ELR (cell line): ENCODE measurements at regions not wholly inside any gene's neighbourhood (a gene's known extent, or its start where the extent isn't known, plus 50 kb on each side); places are given as distances from the start of the nearest gene placed in this dataset.

ENCODE experiments used
- DNase-seq: peaks from one replicate; pipeline ENCODE4 v3.0.0-alpha.2; 2015; ENCODE audit warnings: low read depth

DNA sequence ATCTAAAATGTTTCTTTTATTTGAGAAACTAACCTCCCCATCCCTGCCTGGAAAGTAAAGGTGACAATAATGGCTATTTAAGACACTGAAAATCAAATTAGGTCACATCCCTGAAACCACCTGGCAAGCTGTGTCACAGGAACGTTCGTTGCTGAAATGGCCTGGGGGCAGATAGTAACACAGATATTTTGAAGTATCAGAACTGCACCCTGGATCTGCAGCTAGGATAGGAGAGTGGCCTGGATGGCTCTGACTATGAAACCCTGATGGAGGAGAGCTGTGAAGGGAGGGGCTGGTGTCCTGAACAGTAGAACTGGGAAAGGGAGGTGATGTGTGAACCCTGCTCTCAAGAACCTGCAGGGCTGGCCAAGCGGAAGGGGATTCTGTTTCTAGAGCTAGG is 648.3 kb upstream of the CFAP20DC start:
- no peak for DNase-seq

DNA sequence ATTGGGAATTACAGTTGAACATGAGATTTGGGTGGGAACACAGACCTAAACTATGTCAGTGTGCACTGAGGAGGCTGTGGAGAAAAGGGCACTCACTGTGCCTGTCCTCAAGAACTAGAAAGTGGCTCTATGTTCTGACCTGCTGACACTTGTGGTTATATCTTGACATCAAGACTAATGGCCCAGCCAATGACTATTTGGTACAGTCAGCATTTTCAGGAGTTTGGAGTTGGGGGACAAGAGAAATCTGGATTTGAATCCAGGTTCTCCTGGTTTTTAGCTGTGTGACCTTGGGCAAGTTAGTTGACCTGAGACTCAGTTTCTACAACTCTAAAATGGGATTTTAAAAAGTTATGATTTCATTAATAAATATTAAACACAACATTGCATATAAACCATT is 647.0 kb upstream of the CFAP20DC start:
- no peak for DNase-seq

DNA sequence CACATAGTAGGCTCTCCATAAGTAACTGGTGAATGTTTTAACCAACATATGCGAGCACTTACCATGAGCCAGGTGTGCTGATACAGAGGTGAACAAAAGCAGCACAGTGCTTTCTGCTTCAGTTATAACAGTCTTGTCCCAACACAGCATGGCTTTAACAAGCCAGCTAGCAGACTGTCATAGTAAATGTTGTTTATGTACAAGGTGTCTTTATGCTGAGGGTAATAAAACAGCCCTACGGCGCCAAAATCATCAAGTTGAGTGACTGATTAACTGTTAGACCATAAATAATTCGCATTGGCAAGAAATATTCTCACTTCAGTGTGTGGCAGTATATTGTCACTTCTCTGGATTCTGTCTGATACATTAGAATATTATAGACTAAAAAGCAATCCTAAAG is 646.0 kb upstream of the CFAP20DC start:
- no peak for DNase-seq

DNA sequence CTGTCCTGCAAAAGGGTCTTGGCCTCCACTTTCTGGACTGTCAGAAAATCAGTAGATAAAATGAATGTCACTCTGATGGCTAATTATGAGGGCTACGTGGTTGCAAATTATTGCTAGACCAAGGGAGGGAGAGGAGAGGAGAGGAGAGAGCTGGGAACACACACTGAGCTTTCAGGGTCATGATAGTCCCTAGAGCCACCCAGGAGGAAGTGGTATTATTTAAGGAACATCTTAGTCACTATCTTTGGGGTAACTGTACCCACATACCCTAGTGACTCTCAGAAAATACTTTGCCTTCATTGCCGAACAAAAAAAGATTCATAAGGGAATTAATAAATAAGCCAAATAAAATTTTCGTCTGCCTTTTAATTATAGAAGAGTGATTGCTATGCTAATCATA is 642.3 kb upstream of the CFAP20DC start:
- DNase-seq, result no peak

DNA sequence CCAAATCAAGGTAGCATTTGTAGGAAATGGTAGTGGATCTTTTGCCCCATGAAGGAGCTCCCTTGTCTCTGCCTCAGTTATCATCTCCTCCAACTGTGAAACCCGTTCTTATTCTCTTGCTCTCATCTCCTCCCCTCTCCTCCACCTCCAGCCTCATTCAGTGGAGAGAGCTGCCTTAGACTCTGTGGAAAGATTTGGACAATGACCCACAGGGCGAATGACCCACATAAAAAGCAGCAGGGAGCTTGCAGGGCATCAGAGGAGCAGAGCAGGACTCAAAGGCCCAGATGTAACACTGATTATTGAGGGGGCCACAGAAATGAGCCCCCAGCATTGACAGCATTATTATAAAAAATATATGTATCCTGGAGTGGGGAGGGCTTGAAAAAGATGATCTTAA is 641.1 kb upstream of the CFAP20DC start:
- DNase-seq, result no peak

DNA sequence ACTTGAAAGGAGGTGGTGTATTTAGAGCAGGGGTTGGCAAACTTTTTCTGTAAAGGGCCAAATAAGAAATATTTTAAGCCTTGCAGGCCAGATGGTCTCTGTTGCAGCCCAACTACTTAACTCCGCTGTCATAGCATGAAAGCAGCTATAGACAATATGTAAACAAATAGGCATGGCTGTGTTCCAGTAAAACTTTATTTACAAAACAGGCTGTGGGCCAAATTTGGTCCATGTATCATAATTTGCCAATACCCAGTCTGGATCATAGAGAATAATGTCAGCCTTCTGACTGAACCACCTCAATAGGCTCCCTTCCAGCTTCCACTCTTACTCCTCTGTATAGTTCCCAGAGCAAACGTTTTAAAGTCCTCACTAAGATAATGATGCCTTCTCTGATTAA is 638.8 kb upstream of the CFAP20DC start:
- no peak for DNase-seq

DNA sequence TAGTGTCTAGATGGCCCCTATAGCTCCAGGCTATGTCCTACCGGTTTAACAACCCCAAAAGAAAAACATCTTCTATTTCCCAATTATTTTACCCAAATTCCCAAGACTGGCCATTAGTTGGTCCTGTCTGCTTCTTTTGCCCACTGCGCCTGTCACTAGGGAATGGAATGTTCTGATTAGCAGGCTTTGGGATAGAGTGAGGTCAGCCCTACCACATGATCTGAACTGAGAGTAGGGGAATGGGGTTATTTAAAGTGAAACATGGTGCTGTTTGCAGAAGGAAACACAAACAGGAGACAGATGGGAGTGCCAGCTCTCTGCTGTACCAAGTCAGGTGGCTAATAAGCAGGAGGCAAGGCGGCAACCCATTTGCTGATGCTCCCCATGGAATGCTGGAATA is 635.6 kb upstream of the CFAP20DC start:
- no peak for DNase-seq

DNA sequence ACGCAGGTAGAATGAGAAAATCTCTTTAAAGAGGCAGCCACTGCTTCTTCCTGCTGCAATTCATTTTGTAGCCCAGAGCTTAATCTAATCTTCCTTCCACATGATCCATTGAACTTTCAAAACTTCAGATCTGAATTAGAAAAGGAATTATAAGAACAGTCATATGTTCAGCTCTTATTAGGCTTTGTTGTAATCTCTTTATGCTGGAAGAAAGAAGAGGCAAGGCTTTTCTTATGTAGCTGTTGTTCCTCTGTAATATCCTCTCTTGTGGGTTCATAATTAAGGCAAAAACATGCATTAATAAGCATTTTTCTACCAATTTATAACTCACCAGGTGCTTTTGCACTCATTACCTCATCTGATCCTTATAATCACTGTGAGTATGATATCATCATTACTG is 634.9 kb upstream of the CFAP20DC start:
- DNase-seq, result no peak

DNA sequence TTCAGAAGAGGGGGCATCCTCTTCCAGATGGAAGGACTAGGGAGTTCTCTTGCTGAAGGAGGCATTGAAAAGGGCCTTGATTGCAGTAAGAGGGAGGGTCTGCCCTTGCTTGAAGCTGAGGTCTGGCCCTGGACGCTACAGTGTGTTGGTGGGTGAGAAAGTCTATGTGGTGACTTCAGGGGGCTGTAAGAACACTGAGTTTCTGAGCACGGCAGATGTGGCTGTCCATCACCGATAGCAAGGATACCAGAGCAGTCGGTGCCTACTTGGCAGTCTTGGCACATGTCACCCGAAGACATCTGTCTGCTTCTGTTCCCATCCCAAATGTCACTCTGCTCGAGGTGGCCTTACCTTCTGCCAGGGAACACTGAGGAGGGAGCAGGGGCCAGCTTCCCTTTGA is 631.1 kb upstream of the CFAP20DC start:
- no peak for DNase-seq

DNA sequence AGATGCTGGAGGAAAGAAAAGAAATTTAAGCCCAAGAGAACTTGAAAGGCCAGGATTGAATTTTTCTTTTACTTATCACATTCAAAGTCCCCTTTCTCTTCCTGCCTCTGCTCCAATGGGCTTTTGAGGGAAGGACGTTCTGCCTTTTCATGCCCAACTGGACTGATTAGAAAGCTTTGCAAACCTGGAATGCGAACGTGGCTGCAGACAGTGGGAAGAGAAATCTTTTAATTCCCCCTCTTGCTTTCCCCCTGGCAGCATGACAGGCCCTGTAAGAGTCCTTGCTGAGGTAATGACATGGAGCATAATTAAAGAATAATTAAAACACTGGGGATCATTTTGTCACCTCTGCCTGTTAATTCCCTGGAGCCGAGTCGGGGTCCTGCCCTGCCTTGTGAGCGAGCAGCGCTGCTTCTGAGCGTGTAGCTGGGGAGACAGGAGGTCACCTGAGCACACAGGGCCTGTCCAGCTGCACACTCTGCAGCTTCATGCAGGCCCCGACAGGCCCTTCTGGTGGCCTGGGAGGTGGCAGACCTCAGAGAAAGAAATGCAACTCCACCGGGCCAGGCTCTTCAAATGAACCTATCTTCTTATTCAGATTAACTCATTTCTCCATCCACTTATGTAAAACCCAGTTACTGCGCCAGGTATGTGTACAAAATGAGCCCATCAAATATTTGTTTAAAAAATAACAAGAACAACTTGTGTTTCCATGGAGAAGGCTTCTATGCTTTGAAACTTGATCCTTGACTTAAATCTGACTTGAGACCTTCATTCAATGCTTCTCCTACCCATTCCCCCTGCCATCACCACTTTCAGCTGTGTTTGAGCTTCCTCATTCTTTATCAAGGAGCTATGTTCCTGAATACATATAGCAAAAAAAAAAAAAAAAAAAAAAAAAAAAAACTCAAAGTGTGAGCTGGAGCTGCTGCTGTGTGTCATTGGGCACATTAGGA is 628.2 kb upstream of the CFAP20DC start:
- DNase-seq, result no peak

DNA sequence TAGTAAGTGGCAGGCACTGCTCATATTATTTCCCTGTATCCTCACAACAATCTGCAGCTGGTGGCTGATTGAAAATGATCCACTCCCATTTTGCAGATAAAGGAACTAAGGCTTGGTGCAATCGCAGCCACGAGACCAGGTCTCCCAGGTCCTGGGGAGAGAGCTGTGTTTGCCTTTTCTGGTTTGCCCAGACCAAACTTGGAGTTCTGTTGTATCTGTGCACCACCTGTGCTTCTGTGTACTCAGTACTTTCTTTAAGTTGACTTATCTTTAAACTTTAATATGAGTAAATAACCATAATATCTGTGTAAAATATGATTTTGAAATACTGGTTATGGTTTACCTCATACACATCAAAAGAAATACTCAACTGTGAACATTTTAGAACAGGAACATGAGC is 625.7 kb upstream of the CFAP20DC start:
- no peak for DNase-seq

DNA sequence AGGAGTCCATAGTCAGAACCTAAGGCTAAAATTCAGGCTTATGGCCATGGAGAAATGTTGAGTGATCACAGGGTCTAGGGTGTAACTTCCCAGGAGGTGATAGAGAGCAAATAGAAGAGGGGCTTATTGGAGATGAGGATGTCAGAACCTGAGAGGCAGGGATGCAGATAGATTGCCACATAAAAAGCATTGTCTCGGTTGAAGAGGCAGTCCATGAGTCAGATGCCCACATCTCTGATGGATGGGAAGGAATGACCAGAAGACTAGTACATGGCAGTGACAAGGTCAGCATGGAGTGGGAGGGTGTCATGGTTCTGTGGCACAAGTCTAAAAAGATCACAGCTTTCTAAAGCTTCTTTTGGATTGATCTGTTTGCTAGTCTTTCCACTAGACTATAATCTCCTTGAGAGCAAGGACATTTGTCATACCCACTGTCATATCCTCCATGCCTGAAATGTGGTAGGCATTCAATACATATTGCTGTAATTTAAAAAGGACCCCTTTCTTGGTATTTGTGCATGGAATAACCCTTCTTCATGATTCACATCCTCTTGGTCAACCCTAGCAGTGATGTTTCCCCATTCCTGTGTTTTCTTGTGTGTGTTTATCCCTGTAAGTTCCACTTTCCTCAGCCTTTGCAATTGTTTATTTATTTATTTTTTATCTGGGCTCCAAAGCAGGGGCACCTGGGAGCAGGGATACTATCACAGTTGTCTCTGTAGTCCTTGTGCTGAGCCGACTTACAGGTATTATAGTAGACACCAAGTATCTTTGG is 613.4 kb upstream of the CFAP20DC start:
- DNase-seq, result no peak

DNA sequence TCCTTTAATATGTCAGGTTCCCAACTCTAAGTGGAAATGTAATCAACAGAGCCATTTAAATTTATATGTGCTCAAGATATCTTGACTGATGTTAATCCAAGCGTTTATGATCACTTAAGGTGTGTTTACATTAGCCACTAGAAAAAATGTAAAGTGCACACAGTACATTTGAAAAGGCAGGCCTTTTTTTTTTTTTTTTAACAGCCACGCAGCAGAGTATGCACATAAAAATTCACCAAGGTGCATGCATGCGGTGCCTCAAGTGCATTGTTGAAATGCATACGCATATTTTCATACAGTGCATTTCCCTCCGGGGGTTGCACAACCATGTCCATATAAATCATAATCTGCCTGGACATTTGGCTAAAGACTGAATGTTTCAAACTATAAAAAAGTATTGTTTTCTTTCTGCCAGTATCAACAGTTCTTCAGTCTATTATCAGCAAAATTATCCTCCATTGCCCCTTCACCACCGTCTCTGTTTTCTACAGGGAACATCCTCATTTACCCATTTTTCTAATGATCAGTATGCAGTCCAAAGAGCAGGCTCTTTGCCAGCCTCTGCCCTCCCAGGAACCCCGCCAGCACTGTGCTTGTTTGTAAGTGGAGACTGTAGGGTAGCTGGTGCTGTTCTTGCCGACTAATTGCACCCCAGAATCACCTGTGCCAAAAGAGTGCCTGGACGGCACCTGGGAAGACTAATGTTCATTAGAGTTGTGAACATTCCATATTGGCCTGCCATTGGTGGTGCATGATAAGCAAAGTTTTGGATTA is 611.2 kb upstream of the CFAP20DC start:
- no peak for DNase-seq

DNA sequence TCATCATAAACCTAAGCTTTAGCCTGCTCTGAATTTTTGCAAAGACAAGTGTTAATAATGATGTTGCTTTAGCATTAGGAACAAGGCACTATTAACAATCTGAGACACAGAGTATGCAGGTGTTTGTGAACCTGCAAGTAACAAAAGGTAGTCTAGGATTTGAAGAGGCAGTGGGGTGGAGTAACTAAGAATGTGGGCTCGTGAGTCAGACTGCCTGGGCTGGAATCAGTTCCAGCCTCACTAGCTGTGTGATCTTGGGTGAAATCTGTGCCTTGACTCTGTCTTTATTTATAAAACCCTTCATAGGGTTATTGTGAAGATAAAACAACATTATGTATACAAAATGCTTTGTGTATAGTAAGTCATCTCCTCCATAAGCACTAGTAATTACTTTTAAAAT is 610.6 kb upstream of the CFAP20DC start:
- no peak for DNase-seq

DNA sequence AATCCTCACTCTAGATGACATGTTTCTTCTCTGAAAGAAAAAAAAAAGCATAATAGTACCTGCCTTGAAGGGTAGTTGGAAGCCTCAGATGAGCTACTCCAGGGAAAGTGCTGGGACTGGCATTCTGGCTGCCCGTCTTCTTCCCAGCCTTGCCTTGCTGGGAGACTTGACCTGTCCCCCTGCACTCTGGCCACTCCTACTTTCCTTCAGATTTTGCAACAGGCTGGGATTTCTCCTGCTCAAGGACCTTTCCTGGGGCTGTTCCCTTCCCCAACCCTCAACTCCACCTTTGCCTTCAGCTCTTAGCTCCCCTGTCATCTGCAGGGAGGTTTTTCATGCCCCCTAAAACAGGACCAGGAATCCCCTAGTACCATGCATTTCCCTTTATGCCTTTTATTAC is 609.9 kb upstream of the CFAP20DC start:
- no peak for DNase-seq

DNA sequence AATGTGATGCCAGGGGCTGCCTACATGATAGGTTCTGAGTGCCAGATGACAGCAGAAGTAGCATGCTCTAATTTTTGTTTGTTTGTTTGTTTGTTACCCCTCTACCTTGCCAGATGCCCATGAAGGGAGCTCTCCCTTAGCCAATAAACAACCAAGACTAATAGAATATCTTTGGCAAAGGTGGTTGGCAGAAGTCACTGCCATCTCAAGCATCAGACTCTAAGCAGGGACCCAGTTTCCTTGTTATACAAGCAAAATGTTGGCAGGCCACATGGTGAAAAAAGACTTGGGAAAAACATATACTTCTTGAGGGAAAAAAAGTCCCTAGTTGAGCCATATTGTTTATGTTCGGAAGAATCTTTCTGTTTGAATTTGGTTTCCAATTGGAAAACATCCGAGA is 609.0 kb upstream of the CFAP20DC start:
- DNase-seq, result no peak

DNA sequence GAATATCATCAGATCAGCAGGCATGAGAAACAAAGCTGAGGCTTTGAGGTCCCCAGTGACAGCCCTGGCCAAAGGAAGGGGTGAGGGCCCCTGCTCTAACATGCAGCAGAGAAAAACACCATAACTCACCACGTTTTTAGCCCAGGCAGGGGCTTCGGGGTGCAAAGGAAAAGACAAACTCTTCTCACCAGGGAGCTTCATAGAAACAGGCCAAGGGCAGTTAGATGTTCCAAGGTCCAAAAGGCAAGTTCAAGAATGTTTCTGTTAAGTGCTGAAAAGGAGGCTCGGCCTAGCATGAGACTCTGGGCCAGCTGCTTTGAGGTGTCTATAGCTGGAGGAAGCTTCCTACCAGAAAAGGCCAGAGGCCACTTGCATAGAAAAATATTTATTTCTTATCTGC is 608.4 kb upstream of the CFAP20DC start:
- no peak for DNase-seq

DNA sequence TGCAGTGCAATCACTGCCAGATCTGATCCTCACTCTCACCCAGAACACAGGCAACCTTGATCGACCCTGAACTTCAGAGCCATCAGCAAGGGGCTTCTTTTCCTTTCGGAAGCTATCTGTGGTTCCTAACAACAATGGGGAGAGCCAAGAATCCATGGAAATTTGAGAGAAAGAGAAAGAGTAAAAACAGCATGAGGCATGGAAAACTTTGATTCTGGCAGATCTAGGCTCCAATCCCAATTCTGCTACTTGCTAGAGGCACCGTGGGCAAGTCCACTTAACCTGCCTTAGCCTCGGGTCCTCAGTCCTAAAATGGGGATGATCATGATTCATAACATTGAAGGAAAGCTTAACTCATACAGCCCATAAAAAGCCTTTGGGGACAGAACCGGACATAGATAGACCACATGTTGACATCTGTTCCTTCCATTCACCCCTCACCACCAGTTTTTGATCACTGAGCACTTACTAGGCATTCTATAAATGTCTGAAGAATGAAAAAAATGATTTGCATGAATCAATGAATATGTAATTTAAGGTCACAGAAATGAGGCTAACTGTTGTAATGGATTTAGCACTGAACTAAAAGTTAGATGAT is 605.7 kb upstream of the CFAP20DC start:
- no peak for DNase-seq

DNA sequence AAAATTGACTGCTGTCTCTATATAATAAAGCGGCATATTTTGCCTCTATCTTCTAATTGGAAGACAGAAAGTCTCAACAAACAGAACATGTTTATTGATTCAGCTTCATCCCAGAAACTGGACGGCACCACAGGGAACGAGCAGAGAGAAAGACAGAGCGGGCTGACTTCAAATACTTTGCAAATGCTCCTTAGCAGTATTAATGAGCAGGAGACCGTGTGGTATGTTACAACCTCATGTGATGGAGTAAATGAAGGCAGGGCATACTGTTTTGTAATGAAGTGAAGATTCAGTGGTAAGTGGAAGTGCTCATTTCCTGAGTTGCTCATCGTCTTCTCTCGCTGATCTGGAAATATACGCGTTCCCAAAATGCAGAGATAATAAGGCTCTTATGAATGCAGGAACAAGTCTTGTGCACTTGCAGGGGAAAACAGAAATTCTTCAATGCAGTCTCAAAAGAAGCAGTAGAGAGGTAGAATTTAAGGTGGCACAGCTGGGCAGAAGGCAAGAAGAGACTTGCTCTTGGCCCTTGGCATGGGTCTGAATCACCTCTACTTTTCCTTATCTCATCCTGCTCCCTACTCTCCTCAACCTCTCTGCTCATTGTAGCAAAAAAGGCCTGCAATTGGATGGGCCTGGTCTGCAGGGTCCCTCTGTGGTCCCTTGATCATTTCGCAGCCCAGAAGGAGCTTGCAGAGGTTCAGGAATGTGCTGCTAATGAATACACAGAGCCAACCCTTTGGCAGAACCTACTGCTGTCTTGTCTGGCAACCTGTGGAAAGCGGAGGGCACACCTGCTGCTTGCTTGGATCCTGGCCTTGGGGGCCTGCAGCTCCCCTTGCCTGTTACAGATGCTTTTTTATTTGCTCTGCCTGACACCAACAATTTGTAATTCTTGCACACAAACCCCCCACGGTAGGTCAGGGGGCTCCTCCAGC is 604.9 kb upstream of the CFAP20DC start:
- DNase-seq, result no peak

DNA sequence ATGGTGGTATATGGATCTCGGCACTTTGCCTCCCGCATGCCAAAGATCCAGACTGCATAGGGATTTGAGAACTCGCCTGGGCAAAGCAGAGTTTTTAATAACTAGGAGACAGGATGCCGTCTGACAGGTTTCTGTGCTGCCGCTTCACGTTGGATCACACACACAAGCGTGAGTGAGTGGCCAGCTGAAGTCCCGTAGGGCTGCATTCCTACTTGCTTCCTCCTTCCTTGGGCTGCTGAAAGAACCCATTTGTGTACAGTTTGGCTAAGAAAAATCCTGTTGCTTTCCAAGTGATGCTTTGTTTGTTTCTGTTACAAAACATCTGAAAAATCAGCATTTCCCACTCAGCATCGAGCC is 604.3 kb upstream of the CFAP20DC start:
- no peak for DNase-seq
